ENCODE measurements at regions not wholly inside any gene's neighbourhood (a gene's known extent, or its start where the extent isn't known, plus 50 kb on each side); places are given as distances from the start of the nearest gene placed in this dataset.

GRCh38 chr11:37371346-37371970 is 773.4 kb upstream of the RAG2 start:
- no peak for TF ChIP-seq CHD4 (IDR thresholded peaks at IDR 0.05; ENCODE audit: borderline replicate concordance)
- no peak for TF ChIP-seq FOSL2 (IDR thresholded peaks at IDR 0.05)
- no peak; the same call in 1 of the 2 replicates for TF ChIP-seq FOSL2 (CRISPR knock-in tag; IDR thresholded peaks at IDR 0.05)
- no peak for TF ChIP-seq HES2 (IDR thresholded peaks at IDR 0.05)
- no peak for TF ChIP-seq RFX5 (IDR thresholded peaks at IDR 0.05)
- TF ChIP-seq MAZ (IDR thresholded peaks at IDR 0.05; ENCODE audit: borderline replicate concordance, low read depth, low read length) = no peak
- TF ChIP-seq POLR2A (IDR thresholded peaks at IDR 0.05; ENCODE audit: low read length) = no peak
